Loucy (cell line): ENCODE measurements at regions not wholly inside any gene's neighbourhood (a gene's known extent, or its start where the extent isn't known, plus 50 kb on each side); places are given as distances from the start of the nearest gene placed in this dataset.

Experiments used
- CTCF ChIP-seq: fragments of 200-600 bp; sonication (generic); conservative IDR thresholded peaks from 2 replicates; pipeline ENCODE4 v1.5.1; 2014; ENCODE audit warnings: mild to moderate bottlenecking, antibody characterized with exemption, low read length
- EZH2phosphoT487 ChIP-seq: fragments of 200-600 bp; IDR thresholded peaks from 2 replicates; pipeline ENCODE4 v1.6.1; 2018; ENCODE audit warnings: antibody characterized with exemption, mild to moderate bottlenecking, moderate library complexity, borderline replicate concordance

GRCh38 chr14:89473569-89473968 is 56.5 kb upstream of the FOXN3 start:
- TF ChIP-seq CTCF (no peak), EZH2phosphoT487 (no peak)
